ENCODE measurements at regions not wholly inside any gene's neighbourhood (a gene's known extent, or its start where the extent isn't known, plus 50 kb on each side); places are given as distances from the start of the nearest gene placed in this dataset.

GRCh38 chr4:164613256-164613655 lies 140.7 kb upstream of the SMIM31 start:
- CTCF ChIA-PET, result no interaction called here
- POLR2A ChIA-PET, result no interaction called here
- Histone ChIP-seq H3K36me3 (ENCODE audit: control insufficient read depth, insufficient read depth, low read length) (no peaks in the 10 kb centered on the region), H3K4me3 (ENCODE audit: low read depth, low read length) (no peak overlapping the region), H3K27me3 (ENCODE audit: control insufficient read depth, insufficient read depth, low read length) (no peaks in the 10 kb centered on the region)
- DNase-seq (ENCODE audit: low read depth), result no peak
- no peak for TF ChIP-seq CTCF (IDR thresholded peaks at IDR 0.05; ENCODE audit: insufficient read depth, low read depth, low read length)

- ChIA-PET CTCF (interaction anchor here (0.6 kb wide), 1 partner anchor 8 kb away, joined by 4 read pairs; no protein-coding TSS in a partner anchor), POLR2A (no interaction called here)
- Histone ChIP-seq H3K36me3 (ENCODE audit: control insufficient read depth, insufficient read depth, low read length) (no peaks in the 10 kb centered on the region), H3K4me3 (ENCODE audit: low read depth, low read length) (no peak overlapping the region), H3K27me3 (ENCODE audit: control insufficient read depth, insufficient read depth, low read length) (no peaks in the 10 kb centered on the region)
- TF ChIP-seq CTCF (IDR thresholded peaks at IDR 0.05; ENCODE audit: insufficient read depth, low read depth, low read length), result no peak
- no peak for DNase-seq (ENCODE audit: low read depth)
Measured at GRCh38 chr4:164613792-164614191, 140.1 kb upstream of the SMIM31 start.

- DNase-seq (ENCODE audit: low read depth), result no peak
- CTCF ChIA-PET, result interaction anchor here (0.6 kb wide), 1 partner anchor 8 kb away, joined by 4 read pairs; no protein-coding TSS in a partner anchor
- H3K36me3 ChIP-seq (ENCODE audit: control insufficient read depth, insufficient read depth, low read length), result no peaks in the 10 kb centered on the region
- H3K4me3 ChIP-seq (ENCODE audit: low read depth, low read length), result no peak overlapping the region
- POLR2A ChIA-PET, result no interaction called here
- no peak for TF ChIP-seq CTCF (IDR thresholded peaks at IDR 0.05; ENCODE audit: insufficient read depth, low read depth, low read length)
- H3K27me3 ChIP-seq (ENCODE audit: control insufficient read depth, insufficient read depth, low read length), result no peaks in the 10 kb centered on the region
Measured at GRCh38 chr4:164614329-164614728, 139.6 kb upstream of the SMIM31 start.

- Histone ChIP-seq H3K36me3 (ENCODE audit: control insufficient read depth, insufficient read depth, low read length) (no peaks in the 10 kb centered on the region), H3K4me3 (ENCODE audit: low read depth, low read length) (no peak overlapping the region), H3K27me3 (ENCODE audit: control insufficient read depth, insufficient read depth, low read length) (no peaks in the 10 kb centered on the region)
- no peak for TF ChIP-seq CTCF (IDR thresholded peaks at IDR 0.05; ENCODE audit: insufficient read depth, low read depth, low read length)
- DNase-seq (ENCODE audit: low read depth), result no peak
- ChIA-PET POLR2A (no interaction called here), CTCF (no interaction called here)
Measured at GRCh38 chr4:164614999-164615398, 138.9 kb upstream of the SMIM31 start.

GRCh38 chr4:164615964-164616363 lies 138.0 kb upstream of the SMIM31 start:
- no peak for TF ChIP-seq CTCF (IDR thresholded peaks at IDR 0.05; ENCODE audit: insufficient read depth, low read depth, low read length)
- H3K27me3 ChIP-seq (ENCODE audit: control insufficient read depth, insufficient read depth, low read length), result no peaks in the 10 kb centered on the region
- no peak overlapping the region for H3K4me3 ChIP-seq (ENCODE audit: low read depth, low read length)
- DNase-seq (ENCODE audit: low read depth), result no peak
- ChIA-PET CTCF (no interaction called here), POLR2A (no interaction called here)
- no peaks in the 10 kb centered on the region for H3K36me3 ChIP-seq (ENCODE audit: control insufficient read depth, insufficient read depth, low read length)

All from BJ (cell line).